ENCODE measurements at regions not wholly inside any gene's neighbourhood (a gene's known extent, or its start where the extent isn't known, plus 50 kb on each side); places are given as distances from the start of the nearest gene placed in this dataset.

- TF ChIP-seq, protein P1, sequence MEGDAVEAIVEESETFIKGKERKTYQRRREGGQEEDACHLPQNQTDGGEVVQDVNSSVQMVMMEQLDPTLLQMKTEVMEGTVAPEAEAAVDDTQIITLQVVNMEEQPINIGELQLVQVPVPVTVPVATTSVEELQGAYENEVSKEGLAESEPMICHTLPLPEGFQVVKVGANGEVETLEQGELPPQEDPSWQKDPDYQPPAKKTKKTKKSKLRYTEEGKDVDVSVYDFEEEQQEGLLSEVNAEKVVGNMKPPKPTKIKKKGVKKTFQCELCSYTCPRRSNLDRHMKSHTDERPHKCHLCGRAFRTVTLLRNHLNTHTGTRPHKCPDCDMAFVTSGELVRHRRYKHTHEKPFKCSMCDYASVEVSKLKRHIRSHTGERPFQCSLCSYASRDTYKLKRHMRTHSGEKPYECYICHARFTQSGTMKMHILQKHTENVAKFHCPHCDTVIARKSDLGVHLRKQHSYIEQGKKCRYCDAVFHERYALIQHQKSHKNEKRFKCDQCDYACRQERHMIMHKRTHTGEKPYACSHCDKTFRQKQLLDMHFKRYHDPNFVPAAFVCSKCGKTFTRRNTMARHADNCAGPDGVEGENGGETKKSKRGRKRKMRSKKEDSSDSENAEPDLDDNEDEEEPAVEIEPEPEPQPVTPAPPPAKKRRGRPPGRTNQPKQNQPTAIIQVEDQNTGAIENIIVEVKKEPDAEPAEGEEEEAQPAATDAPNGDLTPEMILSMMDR (IDR thresholded peaks at IDR 0.05): no peak
- TF ChIP-seq POLR2AphosphoS5 (IDR thresholded peaks at IDR 0.05): no peak
Observed at GRCh38 chr10:71007516-71007915, 119.2 kb upstream of the PCBD1 start.
